Right lobe of liver (tissue), 6 donors: ENCODE measurements at regions not wholly inside any gene's neighbourhood (a gene's known extent, or its start where the extent isn't known, plus 50 kb on each side); places are given as distances from the start of the nearest gene placed in this dataset.

ENCODE experiments used
- ATAC-seq, 4 donors: fragments of 200-7000 bp; cut with Tn5 transposase; one replicate each; pipeline ENCODE4 v1.9.1; 2020; ENCODE audit warnings: mild to moderate bottlenecking in 4 of 4, moderate library complexity in 4 of 4
- DNase-seq, 3 donors: peaks; one replicate each; pipeline ENCODE4 v3.0.0-alpha.2; 2020
- H3K27ac ChIP-seq, 3 donors: fragments of 200-600 bp; one replicate each; pipeline ENCODE4 v1.8.0; 2022
- H3K27me3 ChIP-seq, 2 donors: fragments of 200-600 bp; one replicate each; pipeline ENCODE4 v1.8.0; 2022
- H3K36me3 ChIP-seq, 4 donors: fragments of 200-600 bp; sonication (generic) in 1 of 4; one replicate each; pipeline versions ENCODE4 v1.5.1 to v1.8.0; 2017 to 2022; ENCODE audit warnings: control low read depth in 1 of 4
- H3K4me1 ChIP-seq, 4 donors: fragments of 200-600 bp; sonication (generic) in 1 of 4; one replicate each; pipeline versions ENCODE4 v1.5.1 to v1.8.0; 2017 to 2022; ENCODE audit warnings: control low read depth in 1 of 4
- H3K4me3 ChIP-seq, 3 donors: fragments of 200-600 bp; one replicate each; pipeline ENCODE4 v1.8.0; 2022
- H3K9me3 ChIP-seq, 4 donors: fragments of 200-600 bp; sonication (generic) in 1 of 4; one replicate each; pipeline versions ENCODE4 v1.5.1 to v1.8.0; 2017 to 2022; ENCODE audit warnings: control low read depth in 1 of 4
- POLR2A ChIP-seq: fragments of 450-650 bp; IDR thresholded peaks from one replicate; pipeline ENCODE4 v1.6.1; 2017; ENCODE audit warnings: antibody characterized with exemption, mild to moderate bottlenecking
- WGBS: methylation state at CpG from one replicate; pipeline ENCODE4 v1.1.6; 2018; ENCODE audit warnings: low coverage, low lambda C conversion rate; ENCODE audit not compliant: insufficient coverage; ENCODE audit errors: missing lambda C conversion rate; 5-methylcytosine and 5-hydroxymethylcytosine counted together
- intact Hi-C, 2 donors: fragments of 100-400 bp; cut with DNase I; formaldehyde crosslinking; loops; one replicate each; pipeline versions ENCODE4 v1.11.2 to v1.14.1; 2022
- TF ChIP-seq, protein P1 (sequence below), 4 donors: fragments of 200-600 bp in 3 of 4; fragments of 450-650 bp in 1 of 4; IDR thresholded peaks; one replicate each; pipeline versions ENCODE4 v1.5.1 to v1.8.0; 2016 to 2022; ENCODE audit warnings: antibody characterized with exemption in 4 of 4, mild to moderate bottlenecking in 2 of 4
- donor health status: DM: no; HTN: yes; CAD: no.
- donor health status: DM: no; HTN: no; CAD: no.
- donor health status: DM: no; HTN: no; CAD: no.
- donor health status: DM: no; HTN: yes; CAD: no.
- donor health status: DM: no; HTN: yes; CAD: no.

DNA sequence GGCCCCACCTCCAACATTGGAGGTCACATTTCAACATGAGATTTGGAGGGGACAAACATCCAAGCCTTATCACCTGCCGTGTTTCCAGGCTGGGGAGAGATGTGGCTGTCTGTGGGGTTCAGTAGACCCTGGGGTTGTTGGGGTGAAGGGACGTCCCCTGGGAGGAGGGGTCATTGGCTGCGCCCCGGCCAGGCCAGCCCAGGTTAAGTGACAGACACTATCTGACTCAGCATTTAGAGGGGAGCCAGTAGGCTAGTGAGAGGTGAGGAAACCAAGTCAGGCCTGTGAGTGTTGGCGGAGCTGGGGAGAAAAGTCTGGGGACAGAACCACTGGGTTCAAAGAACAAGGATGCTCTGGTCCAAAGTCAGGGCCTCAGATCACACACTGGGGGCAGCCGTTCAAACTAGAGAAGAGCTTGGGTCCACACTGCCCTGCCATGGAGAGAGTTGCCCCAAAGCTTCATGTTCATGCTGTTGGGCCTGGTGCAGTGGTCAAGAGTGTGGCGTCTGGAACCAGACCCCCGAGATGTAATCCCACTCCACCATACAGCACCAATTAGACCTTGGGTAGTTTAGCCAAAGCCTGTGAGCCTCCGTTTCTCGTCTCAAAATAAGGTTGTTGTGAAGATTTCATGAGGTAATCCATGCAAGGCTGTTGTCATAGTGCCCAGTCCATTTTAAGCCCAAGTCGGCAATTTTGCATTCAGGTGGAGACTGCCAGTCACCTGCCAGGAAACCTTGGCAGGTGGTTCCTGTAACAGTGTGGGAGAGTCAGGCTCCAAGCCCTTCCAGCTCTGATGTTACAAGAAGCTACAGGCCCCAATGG lies 1289.6 kb downstream of the TBC1D22A start:
- no peak for TF ChIP-seq POLR2A
- TF ChIP-seq, protein P1, sequence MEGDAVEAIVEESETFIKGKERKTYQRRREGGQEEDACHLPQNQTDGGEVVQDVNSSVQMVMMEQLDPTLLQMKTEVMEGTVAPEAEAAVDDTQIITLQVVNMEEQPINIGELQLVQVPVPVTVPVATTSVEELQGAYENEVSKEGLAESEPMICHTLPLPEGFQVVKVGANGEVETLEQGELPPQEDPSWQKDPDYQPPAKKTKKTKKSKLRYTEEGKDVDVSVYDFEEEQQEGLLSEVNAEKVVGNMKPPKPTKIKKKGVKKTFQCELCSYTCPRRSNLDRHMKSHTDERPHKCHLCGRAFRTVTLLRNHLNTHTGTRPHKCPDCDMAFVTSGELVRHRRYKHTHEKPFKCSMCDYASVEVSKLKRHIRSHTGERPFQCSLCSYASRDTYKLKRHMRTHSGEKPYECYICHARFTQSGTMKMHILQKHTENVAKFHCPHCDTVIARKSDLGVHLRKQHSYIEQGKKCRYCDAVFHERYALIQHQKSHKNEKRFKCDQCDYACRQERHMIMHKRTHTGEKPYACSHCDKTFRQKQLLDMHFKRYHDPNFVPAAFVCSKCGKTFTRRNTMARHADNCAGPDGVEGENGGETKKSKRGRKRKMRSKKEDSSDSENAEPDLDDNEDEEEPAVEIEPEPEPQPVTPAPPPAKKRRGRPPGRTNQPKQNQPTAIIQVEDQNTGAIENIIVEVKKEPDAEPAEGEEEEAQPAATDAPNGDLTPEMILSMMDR (IDR thresholded peaks at IDR 0.05), result no peak
- ATAC-seq, result peak in 1 of 4 donors; percentile 26
- H3K4me3 ChIP-seq, result no peak overlapping the region
- intact Hi-C loops, result no loop called here
- H3K36me3 ChIP-seq, result no peaks in the 10 kb centered on the region
- H3K27ac ChIP-seq, result no peak overlapping the region
- H3K4me1 ChIP-seq, result no peaks in the 10 kb centered on the region
- no peaks in the 10 kb centered on the region for H3K27me3 ChIP-seq
- no peak for DNase-seq
- no peaks in the 10 kb centered on the region for H3K9me3 ChIP-seq
- 56% methylated on average over 5 of the region's 11 CpGs for WGBS

- Histone ChIP-seq H3K27me3 (no peaks in the 10 kb centered on the region), H3K4me3 (no peak overlapping the region), H3K36me3 (no peaks in the 10 kb centered on the region), H3K9me3 (no peaks in the 10 kb centered on the region), H3K4me1 (no peaks in the 10 kb centered on the region), H3K27ac (no peak overlapping the region)
- no peak for ATAC-seq
- no peak for DNase-seq
- 43% methylated on average over 3 of the region's 7 CpGs for WGBS
- TF ChIP-seq, protein P1 (IDR thresholded peaks at IDR 0.05), result no peak
- TF ChIP-seq POLR2A, result no peak
- intact Hi-C loops, result no loop called here
These were observed 1288.4 kb downstream of the TBC1D22A start for GRCh38 chr22:48050836-48051235.

DNA sequence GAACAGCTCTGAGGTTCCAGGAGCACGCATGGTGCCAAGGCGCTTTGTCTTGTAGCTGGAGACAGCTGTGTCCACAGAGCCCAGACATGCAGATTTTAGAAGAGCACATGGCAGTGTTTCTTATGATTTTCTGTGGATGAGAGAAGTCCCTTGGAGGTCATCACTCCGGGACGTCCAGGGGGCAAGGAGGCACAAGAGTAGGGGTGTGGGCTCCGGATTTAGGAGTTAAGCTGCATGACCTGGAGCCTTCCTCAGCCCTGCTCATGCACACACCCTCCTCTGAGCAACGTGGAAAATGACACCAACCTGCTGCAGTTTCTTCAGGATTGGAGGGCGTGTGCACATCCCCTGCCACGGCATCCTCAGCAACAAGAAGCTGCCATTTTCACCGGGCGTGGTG lies 1286.7 kb downstream of the TBC1D22A start:
- DNase-seq (no peak), ATAC-seq (no peak)
- Histone ChIP-seq H3K27ac (no peak overlapping the region), H3K36me3 (no peaks in the 10 kb centered on the region), H3K4me1 (no peaks in the 10 kb centered on the region), H3K4me3 (no peak overlapping the region), H3K27me3 (no peaks in the 10 kb centered on the region), H3K9me3 (no peaks in the 10 kb centered on the region)
- 23% methylated on average over 4 of the region's 10 CpGs for WGBS
- TF ChIP-seq, protein P1 (IDR thresholded peaks at IDR 0.05), result no peak
- no peak for TF ChIP-seq POLR2A
- intact Hi-C loops, result no loop called here

DNA sequence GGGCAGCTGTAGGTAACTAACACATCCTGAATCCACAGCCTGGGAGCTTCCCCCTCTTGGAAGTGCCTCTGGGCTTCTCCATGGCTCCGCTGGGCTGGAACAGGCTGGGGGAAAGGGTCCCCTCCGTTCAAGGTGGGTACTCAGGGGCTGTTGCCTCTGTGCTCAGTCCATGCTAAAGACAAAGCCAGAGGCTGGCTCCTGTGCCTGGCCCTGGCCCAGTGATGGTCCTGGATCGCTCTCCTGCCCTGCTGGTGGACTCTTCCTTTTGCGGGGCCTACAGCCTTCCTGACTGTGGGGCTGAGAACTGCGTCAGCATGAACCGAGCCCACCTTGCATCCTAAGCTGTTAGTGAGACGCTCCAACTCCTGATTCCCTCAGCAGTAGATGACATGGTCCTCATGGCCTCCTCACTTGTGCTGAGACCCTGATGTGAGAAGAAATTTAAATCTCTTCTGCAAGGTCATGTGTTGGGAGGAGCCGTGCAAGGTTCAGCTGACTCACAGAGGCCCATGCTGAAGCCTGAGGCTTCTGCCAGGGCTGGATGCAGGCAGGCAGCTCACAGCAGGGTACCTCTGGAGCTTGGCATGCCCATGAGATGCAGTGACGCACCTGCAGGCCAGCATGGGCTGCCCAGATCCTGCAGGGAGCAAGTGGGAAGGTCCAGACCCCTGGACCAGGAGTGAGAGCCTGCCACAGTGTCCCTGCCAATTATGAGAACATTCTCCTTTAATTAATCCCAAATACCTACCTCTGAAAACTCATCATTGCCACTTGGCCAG lies 1285.5 kb downstream of the TBC1D22A start:
- intact Hi-C loops, result no loop called here
- Histone ChIP-seq H3K27ac (no peak overlapping the region), H3K27me3 (no peaks in the 10 kb centered on the region), H3K4me1 (no peaks in the 10 kb centered on the region), H3K36me3 (no peaks in the 10 kb centered on the region), H3K9me3 (no peaks in the 10 kb centered on the region), H3K4me3 (no peak overlapping the region)
- WGBS, result 63% methylated on average over 2 of the region's 9 CpGs
- TF ChIP-seq, protein P1 (IDR thresholded peaks at IDR 0.05), result no peak
- no peak for TF ChIP-seq POLR2A
- DNase-seq (no peak), ATAC-seq (no peak)
